Activated T-cell treated with anti-CD3 and anti-CD28 coated beads, Interleukin-2, amount 50 U/mL, for 1 hour (primary cell): ENCODE measurements at regions not wholly inside any gene's neighbourhood (a gene's known extent, or its start where the extent isn't known, plus 50 kb on each side); places are given as distances from the start of the nearest gene placed in this dataset.

Experiments
- DNase-seq: peaks from one replicate; pipeline ENCODE4 v3.0.0-alpha.2; 2020

DNA sequence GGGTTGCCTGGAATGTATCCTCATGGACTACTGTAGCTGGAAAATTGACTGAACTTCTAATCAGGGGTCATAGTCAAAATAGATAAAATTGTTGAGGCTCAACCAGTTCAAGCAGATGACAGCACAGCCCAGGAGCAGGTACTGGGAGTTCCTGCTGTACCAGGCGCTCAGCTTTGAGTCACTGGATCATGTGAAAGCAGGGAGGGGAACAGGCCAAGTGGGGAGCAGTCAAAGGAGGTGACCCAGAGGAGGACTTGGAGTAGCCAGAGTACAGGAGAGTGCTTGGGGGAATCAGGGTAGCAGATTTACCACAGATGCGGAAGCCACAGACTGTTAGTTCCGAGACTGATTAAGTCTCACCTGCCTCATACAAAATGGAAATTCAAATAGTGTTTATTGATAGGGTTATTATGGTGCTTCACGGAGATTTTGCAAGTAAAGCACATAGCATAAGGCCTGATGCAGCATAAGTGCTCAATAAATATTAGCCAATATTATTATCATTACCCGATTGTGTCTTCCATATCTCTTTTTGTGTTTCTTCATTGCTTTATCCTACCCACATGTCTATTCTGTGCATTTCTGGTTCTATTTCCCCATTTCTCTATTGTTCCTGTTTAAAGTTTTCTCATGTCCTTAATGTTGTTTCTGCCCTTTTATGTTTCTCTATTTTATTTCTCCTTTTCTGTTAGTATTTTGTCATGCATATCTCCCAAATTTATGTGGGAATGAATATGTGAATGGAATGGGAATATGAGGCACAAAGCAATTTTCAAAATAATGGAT, 369.2 kb upstream of the MCTP2 start:
- DNase-seq, result no peak

DNA sequence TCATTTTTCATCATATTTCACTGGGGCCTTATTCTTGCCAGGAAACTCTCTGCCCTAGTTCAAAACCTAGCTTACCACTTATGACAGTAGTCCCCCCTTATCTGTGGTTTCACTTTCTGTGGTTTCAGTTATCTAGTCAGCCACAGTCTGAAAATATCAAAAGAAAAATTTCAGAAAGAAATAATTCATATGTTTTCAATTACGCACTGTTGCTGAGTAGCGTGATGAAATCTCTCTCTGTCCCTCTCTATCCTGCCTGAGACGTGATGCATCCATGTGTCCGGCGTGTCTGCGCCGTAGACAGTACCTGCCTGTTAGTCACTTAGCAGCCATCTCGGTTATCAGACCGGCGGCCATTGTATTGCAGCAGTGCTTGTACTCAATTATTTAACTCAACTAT, 369.9 kb upstream of the MCTP2 start:
- no peak for DNase-seq

DNA sequence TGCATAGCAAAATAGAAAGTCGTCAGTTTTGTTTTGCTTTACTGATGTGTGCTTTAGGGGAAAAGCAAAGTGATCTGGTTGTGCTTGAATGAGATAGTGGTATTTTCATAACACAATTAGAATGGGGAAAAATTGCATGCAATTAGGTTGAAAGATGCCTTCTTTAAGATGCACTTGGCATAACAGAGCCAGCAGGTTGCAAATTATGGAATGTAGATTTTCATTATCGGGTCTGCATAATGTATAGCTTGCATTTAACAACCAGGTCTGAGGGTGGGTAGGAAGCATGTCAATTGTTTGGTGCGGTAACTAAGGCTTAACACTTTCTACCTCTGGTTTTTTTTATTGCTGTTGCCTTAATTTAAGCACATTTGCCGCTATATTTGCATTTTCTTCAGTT, 370.7 kb upstream of the MCTP2 start:
- DNase-seq, result no peak

GRCh38 chr15:93859176-93859575, 372.2 kb upstream of the MCTP2 start:
- no peak for DNase-seq

- no peak for DNase-seq
Observed at GRCh38 chr15:93855181-93855826, 376.1 kb upstream of the MCTP2 start.

GRCh38 chr15:93854088-93854487, 377.3 kb upstream of the MCTP2 start:
- DNase-seq, result no peak

GRCh38 chr15:93852761-93853160, 378.6 kb upstream of the MCTP2 start:
- DNase-seq, result no peak

GRCh38 chr15:93848490-93848889, 382.9 kb upstream of the MCTP2 start:
- no peak for DNase-seq

- DNase-seq, result no peak
Observed at GRCh38 chr15:93848076-93848475, 383.3 kb upstream of the MCTP2 start.

DNA sequence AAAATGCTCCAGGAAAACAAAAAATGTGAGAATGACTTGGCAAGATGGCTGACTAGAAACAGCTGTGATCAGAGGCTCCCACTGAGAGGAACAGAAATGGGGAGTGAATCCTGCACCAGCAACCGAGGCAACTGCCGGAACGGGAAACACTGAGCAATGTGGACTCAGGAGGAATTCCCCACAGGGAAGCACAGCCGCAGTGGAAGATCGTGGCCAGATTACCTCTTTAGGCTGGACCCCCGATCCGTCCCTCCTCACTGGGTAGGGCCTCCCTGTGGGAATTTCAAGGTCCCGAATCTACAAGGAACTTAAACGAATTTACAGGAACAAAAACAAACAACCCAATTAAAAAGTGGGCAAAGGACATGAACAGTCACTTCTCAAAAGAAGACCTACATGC, 385.2 kb upstream of the MCTP2 start:
- DNase-seq, result no peak

GRCh38 chr15:93837450-93837849, 393.9 kb upstream of the MCTP2 start:
- no peak for DNase-seq

DNA sequence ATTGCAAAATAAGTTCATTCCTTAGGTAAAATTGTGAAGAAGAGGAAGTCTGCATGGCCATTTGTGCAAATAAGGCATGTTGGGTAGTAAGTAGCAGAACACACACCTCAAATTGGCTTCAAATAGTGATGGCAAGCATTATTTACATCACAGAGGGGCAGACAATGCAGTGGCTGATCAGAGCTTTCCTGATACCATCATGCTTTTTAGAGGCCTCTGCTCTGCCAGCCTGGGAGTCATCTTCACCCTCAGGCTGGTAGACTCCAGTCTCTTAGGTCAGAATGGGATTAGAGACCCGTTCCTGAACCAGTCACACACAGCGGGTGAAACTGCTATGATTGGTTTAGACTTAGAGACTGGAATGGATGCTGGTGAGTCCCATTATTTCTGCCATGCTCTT, 396.0 kb upstream of the MCTP2 start:
- DNase-seq, result no peak

DNA sequence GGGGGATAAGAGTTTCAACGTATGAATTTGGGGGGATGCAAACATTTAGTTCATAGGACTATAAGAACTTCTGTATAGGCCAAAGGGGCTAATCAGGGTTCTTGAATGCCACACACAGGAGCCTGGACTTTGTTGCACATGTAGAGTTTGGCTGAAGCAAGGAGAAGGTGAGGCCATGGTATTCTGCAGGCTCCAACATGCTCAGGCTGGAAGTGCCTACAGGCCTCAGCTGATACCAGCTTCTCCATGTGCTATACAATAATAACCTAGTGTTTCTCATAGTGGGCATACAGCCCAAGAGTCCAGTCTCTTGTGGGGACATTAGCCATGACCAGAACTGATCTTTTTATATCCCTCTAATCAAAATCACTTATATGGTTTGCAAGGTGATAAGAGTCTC, 399.7 kb upstream of the MCTP2 start:
- DNase-seq, result no peak

- no peak for DNase-seq
Observed at GRCh38 chr15:93830221-93831080, 400.9 kb upstream of the MCTP2 start.

DNA sequence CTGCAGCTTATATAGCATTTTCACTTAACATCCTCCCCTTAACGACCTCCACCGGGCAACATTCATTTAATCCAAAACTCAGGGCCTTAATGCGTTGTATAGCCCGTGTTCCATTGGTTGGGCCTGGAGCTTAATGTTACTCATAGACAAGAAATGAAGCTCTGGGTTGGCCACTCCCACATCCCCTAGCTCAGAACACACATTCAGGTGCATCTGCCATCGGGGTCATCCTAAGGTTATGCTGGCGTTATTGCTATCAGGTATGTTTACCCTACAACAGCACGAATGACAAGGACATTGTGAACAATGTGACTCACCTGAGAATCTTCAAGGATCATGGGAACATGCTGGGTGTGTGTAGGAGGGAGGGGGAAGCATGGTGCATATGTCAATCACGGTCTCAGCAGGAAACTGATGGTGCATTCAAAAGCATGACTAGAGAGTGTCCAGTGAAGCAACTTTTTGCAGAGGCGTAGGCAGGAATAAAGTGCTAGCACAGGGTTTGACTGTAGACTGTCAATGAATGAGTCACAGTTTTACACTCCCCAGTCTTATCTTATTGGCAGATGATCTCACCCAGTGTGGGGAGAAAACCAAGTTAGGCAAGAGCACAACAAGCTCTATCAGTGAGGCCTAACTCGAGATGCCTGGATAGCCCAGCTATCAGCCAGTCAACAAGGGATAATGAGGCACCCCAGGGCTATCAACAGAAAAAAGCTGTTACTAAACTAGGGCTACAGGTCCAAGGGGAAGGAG, 402.1 kb upstream of the MCTP2 start:
- no peak for DNase-seq

DNA sequence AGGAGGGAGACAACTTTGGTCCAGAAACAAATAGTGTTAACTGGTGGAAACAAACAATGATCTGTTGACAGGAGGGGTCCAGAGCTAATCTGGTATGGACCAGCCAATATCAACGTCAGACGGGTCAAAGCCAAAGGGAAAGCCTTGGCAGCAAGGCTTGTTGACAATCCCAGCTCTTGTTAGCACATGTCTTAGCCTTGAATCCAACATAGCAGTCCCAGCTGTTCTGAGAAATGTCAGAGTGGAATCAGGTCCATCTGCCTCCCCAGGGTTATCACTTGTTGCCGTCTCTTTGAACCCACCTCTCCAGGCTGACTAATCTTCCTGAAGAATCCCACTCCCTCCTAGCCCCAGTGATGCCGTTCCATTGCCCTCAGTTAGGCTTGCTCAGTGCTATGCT, 404.6 kb upstream of the MCTP2 start:
- DNase-seq, result no peak

DNA sequence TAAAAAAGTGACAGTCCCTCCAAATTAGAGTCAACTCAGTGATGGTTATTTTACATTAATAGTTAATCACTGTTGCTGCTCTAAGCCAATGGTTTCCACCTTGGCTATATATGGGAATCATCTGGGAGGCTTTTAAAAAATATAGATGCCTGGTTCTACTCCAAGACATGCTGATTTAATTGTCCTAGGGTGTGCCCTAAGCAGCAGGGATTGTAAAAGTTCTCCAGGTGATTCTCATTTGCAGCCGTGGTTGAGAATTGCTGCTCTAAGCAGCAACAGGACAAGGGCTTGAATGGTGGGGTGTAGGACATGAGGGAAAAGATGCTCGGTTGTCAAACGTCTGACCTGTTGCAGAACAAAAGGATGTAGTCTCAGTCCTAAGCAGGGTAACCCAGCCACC, 405.1 kb upstream of the MCTP2 start:
- no peak for DNase-seq

DNA sequence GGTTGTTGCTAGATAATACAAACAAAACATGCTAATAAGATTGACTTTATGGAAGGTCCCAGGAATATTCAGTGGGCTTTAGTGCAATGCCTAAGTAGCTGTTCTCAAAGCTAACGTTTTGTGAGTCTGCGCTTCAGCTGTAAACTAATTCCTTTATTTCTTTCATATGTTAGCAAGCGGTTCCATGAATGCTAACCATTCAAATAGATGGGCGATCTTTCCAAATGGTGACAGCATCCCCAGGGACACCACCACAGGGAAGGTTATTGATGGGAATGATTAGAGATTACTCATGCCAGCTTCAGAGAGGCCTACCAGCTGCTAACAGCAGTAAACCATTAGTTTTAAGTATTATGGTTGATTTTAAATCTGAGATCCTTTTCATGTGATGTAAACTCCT, 405.7 kb upstream of the MCTP2 start:
- no peak for DNase-seq

GRCh38 chr15:93823971-93824913, 407.1 kb upstream of the MCTP2 start:
- no peak for DNase-seq

DNA sequence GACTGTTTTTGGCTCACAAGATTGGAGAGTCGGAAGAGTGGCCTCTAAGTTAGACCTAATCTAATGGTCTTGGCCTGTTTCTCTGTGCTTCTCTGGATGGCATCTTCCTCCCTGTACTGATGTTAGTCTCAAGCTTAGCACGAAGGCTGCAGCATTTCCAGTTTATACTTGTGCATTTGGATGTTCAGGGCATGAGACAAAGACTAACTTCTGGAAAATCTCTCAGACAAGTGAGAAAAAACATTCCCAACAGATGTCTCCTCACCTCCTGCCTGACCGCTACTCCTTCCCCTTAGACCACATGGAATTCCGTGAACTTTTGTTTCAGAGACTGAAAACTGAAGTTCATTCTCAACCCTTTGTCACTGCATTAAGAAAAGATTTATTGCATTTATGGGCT, 410.8 kb upstream of the MCTP2 start:
- DNase-seq, result no peak

GRCh38 chr15:93819826-93820225, 411.5 kb upstream of the MCTP2 start:
- DNase-seq, result no peak

DNA sequence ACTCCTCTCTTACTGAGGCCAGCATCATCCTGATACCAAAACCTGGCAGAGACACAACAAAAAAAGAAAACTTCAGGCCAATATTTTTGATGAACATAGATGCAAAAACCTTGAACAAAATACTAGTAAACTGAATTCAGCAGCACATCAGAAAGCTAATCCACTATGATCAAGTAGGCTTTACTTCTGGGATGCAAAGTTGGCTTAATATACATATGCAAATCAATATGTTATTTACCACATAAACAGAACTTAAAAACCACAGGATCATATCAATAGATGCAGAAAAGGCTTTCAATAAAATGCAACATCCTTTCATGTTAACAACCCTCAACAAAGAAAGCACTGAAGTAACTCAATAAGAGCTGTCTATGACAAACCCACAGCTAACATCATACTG, 414.5 kb upstream of the MCTP2 start:
- no peak for DNase-seq
